Liver (tissue), 7 donors: ENCODE measurements at regions not wholly inside any gene's neighbourhood (a gene's known extent, or its start where the extent isn't known, plus 50 kb on each side); places are given as distances from the start of the nearest gene placed in this dataset.

Experiments
- DNase-seq: peaks from one replicate; pipeline ENCODE4 v3.0.0-alpha.2; 2017; ENCODE audit warnings: low spot score
- H3K27ac ChIP-seq, 2 donors: one replicate each; pipeline ENCODE4 v1.7.0; 2013; ENCODE audit warnings: inconsistent platforms in 2 of 2, low read length in 2 of 2, control low read depth in 1 of 2, low read depth in 1 of 2, mild to moderate bottlenecking in 1 of 2
- H3K27me3 ChIP-seq, 4 donors: one replicate each; pipeline versions ENCODE4 v1.6.1 to v1.7.0; 2013; ENCODE audit warnings: low read length in 3 of 4, inconsistent platforms in 1 of 4, mild to moderate bottlenecking in 1 of 4, moderate library complexity in 1 of 4; ENCODE audit not compliant: control insufficient read depth in 4 of 4, insufficient read depth in 4 of 4
- H3K36me3 ChIP-seq, 4 donors: one replicate each; pipeline versions ENCODE4 v1.6.1 to v1.7.0; 2013; ENCODE audit warnings: low read length in 3 of 4, mild to moderate bottlenecking in 3 of 4, low read depth in 1 of 4, moderate library complexity in 1 of 4; ENCODE audit not compliant: control insufficient read depth in 4 of 4, insufficient read depth in 3 of 4
- H3K4me1 ChIP-seq, 4 donors: one replicate each; pipeline versions ENCODE4 v1.6.1 to v1.7.0; 2013; ENCODE audit warnings: low read length in 3 of 4, mild to moderate bottlenecking in 3 of 4, moderate library complexity in 1 of 4; ENCODE audit not compliant: control insufficient read depth in 4 of 4, insufficient read depth in 4 of 4
- H3K4me3 ChIP-seq, 3 donors: one replicate each; pipeline versions ENCODE4 v1.6.1 to v1.7.0; 2013; ENCODE audit warnings: low read length in 3 of 3, control low read depth in 1 of 3, low read depth in 1 of 3, mild to moderate bottlenecking in 1 of 3
- H3K9ac ChIP-seq, 2 donors: one replicate each; pipeline ENCODE4 v1.7.0; 2013; ENCODE audit warnings: low read length in 2 of 2, mild to moderate bottlenecking in 2 of 2, moderate library complexity in 2 of 2, control low read depth in 1 of 2, low read depth in 1 of 2
- H3K9me3 ChIP-seq, 4 donors: one replicate each; pipeline versions ENCODE4 v1.6.1 to v1.7.0; 2013; ENCODE audit warnings: low read length in 3 of 4; ENCODE audit not compliant: control insufficient read depth in 4 of 4
- FOXA2 ChIP-seq: IDR thresholded peaks from 2 replicates; pipeline ENCODE4 v1.6.1; 2016; ENCODE audit warnings: antibody characterized with exemption
- GABPA ChIP-seq, 2 donors: IDR thresholded peaks in 1 of 2; conservative IDR thresholded peaks in 1 of 2; 2 replicates each; pipeline ENCODE4 v1.6.1; 2016; ENCODE audit warnings: antibody characterized with exemption in 2 of 2, mild to moderate bottlenecking in 1 of 2, moderate library complexity in 1 of 2
- JUND ChIP-seq, 2 donors: IDR thresholded peaks; 2 replicates each; pipeline ENCODE4 v1.6.1; 2016; ENCODE audit warnings: antibody characterized with exemption in 2 of 2
- NR2F2 ChIP-seq: IDR thresholded peaks from 2 replicates; pipeline ENCODE4 v1.6.1; 2016; ENCODE audit warnings: antibody characterized with exemption
- RAD21 ChIP-seq, 2 donors: IDR thresholded peaks; 2 replicates each; pipeline ENCODE4 v1.6.1; 2016; ENCODE audit warnings: antibody characterized with exemption in 2 of 2, mild to moderate bottlenecking in 2 of 2
- RXRA ChIP-seq, 2 donors: IDR thresholded peaks; 2 replicates each; pipeline ENCODE4 v1.6.1; 2017 to 2018; ENCODE audit warnings: antibody characterized with exemption in 2 of 2, mild to moderate bottlenecking in 1 of 2
- TAF1 ChIP-seq: conservative IDR thresholded peaks from 2 replicates; pipeline ENCODE4 v1.6.1; 2016; ENCODE audit warnings: antibody characterized with exemption, mild to moderate bottlenecking
- YY1 ChIP-seq: IDR thresholded peaks from 2 replicates; pipeline ENCODE4 v1.6.1; 2016; ENCODE audit warnings: antibody characterized with exemption, mild to moderate bottlenecking
- WGBS: extraction: QIAGEN DNeasy Blood & Tissue Kit; methylation state at CpG from one replicate; pipeline ENCODE4 v1.1.7; 2013; 5-methylcytosine and 5-hydroxymethylcytosine counted together
- TF ChIP-seq, protein P1 (sequence below): IDR thresholded peaks from 2 replicates; pipeline ENCODE4 v1.6.1; 2016; ENCODE audit warnings: antibody characterized with exemption, mild to moderate bottlenecking
- TF ChIP-seq, protein P2 (sequence below): IDR thresholded peaks from 2 replicates; pipeline ENCODE4 v1.6.1; 2016; ENCODE audit warnings: antibody characterized with exemption
- TF ChIP-seq, protein P3 (sequence below): IDR thresholded peaks from 2 replicates; pipeline ENCODE4 v1.6.1; 2016; ENCODE audit warnings: antibody characterized with exemption
- donor health status: healthy.
- donor health status: healthy.
- donor health status: healthy.
- donor health status: healthy.

DNA sequence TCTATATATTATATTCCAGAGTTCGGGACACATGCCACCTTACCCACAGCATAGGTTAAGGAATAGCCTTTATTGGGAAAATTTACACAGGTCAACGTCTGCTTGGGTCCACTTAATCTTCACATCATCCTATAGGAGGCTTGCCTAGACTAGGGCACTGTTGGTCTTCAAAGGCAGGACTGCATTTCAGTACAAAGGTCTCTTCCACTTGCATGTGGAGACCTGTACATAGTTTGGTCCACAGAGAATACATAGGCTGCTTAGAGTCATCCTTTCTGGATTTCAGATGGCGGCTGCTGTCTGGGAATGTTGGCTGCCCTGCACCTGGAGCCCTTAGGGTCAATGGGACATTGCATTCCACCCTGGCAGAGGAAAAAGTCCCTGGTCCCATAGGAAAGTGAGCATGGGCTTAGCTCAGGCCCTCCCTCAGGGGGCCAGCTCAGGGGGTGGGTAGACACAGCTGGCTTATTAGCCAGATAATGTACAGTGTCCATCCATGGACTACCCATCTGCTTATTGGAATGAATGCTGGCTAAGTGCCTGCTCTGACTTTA lies 75.3 kb upstream of the TGFBR2 start:
- WGBS = 96% methylated on average over 3 of the region's 3 CpGs
- TF ChIP-seq RAD21 (IDR thresholded peaks at IDR 0.05) (no peak), TAF1 (no peak), YY1 (no peak), FOXA2 (no peak)
- TF ChIP-seq, protein P1, sequence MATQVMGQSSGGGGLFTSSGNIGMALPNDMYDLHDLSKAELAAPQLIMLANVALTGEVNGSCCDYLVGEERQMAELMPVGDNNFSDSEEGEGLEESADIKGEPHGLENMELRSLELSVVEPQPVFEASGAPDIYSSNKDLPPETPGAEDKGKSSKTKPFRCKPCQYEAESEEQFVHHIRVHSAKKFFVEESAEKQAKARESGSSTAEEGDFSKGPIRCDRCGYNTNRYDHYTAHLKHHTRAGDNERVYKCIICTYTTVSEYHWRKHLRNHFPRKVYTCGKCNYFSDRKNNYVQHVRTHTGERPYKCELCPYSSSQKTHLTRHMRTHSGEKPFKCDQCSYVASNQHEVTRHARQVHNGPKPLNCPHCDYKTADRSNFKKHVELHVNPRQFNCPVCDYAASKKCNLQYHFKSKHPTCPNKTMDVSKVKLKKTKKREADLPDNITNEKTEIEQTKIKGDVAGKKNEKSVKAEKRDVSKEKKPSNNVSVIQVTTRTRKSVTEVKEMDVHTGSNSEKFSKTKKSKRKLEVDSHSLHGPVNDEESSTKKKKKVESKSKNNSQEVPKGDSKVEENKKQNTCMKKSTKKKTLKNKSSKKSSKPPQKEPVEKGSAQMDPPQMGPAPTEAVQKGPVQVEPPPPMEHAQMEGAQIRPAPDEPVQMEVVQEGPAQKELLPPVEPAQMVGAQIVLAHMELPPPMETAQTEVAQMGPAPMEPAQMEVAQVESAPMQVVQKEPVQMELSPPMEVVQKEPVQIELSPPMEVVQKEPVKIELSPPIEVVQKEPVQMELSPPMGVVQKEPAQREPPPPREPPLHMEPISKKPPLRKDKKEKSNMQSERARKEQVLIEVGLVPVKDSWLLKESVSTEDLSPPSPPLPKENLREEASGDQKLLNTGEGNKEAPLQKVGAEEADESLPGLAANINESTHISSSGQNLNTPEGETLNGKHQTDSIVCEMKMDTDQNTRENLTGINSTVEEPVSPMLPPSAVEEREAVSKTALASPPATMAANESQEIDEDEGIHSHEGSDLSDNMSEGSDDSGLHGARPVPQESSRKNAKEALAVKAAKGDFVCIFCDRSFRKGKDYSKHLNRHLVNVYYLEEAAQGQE = no peak
- TF ChIP-seq, protein P2, sequence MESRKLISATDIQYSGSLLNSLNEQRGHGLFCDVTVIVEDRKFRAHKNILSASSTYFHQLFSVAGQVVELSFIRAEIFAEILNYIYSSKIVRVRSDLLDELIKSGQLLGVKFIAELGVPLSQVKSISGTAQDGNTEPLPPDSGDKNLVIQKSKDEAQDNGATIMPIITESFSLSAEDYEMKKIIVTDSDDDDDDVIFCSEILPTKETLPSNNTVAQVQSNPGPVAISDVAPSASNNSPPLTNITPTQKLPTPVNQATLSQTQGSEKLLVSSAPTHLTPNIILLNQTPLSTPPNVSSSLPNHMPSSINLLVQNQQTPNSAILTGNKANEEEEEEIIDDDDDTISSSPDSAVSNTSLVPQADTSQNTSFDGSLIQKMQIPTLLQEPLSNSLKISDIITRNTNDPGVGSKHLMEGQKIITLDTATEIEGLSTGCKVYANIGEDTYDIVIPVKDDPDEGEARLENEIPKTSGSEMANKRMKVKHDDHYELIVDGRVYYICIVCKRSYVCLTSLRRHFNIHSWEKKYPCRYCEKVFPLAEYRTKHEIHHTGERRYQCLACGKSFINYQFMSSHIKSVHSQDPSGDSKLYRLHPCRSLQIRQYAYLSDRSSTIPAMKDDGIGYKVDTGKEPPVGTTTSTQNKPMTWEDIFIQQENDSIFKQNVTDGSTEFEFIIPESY = no peak
- Histone ChIP-seq H3K4me3 (no peak overlapping the region), H3K9ac (no peak overlapping the region), H3K36me3 (no peaks in the 10 kb centered on the region), H3K27ac (no peak overlapping the region), H3K9me3 (no peaks in the 10 kb centered on the region), H3K27me3 (no peaks in the 10 kb centered on the region), H3K4me1 (peaks cover 4 to 7% (median 5%) of the 10 kb centered on the region in 4 donors)
- no peak for DNase-seq

DNA sequence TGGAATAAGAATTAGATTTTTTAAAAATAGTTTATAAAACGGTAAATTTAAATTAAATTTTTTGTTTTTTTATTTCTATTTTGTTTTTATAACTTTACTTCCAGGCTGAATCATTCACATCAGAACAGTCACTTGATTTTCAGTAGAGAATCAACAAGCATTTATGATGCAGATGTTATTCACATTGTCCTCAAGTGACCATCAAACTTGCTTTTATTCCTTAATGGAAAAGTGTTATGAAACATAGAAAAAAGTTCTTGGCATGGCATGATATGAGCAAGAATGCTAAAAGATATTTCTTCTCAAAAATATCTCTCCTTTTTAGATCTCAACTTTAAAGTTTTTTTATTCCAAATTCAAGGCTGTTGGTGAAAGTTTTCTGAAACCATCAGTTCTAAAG lies 70.9 kb upstream of the TGFBR2 start:
- peaks cover 0 to under 1% (median 0%) of the 10 kb centered on the region in 4 donors for H3K4me1 ChIP-seq
- H3K4me3 ChIP-seq = no peak overlapping the region
- no peaks in the 10 kb centered on the region for H3K36me3 ChIP-seq
- H3K9ac ChIP-seq = no peak overlapping the region
- H3K27ac ChIP-seq = no peak overlapping the region
- no peak for DNase-seq
- H3K27me3 ChIP-seq = no peaks in the 10 kb centered on the region
- TF ChIP-seq TAF1 (no peak), JUND (IDR thresholded peaks at IDR 0.05) (no peak), RAD21 (IDR thresholded peaks at IDR 0.05) (no peak), RXRA (IDR thresholded peaks at IDR 0.05) (no peak), GABPA (IDR thresholded peaks at IDR 0.05 in 1 of 2, conservative IDR thresholded peaks at IDR 0.05 in 1 of 2) (no peak), NR2F2 (no peak)
- TF ChIP-seq, protein P1 = no peak
- TF ChIP-seq, protein P3, sequence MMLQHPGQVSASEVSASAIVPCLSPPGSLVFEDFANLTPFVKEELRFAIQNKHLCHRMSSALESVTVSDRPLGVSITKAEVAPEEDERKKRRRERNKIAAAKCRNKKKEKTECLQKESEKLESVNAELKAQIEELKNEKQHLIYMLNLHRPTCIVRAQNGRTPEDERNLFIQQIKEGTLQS = no peak
- TF ChIP-seq, protein P2 = no peak
- H3K9me3 ChIP-seq = no peaks in the 10 kb centered on the region
- WGBS = 83% methylated on average over 1 of the region's 1 CpG
